ENCODE measurements at regions not wholly inside any gene's neighbourhood (a gene's known extent, or its start where the extent isn't known, plus 50 kb on each side); places are given as distances from the start of the nearest gene placed in this dataset.
"Not testable (repeated sequence)": the region's sequence is repeated elsewhere in the genome, so short reads cannot be mapped to it uniquely, and the experiment has no call there.

- no peak for DNase-seq (ENCODE audit: low read depth in 3 of 3)
Observed at GRCh38 chr4:110848787-110849186, 225.9 kb upstream of the PITX2 start.

GRCh38 chr4:110849461-110849860, 226.6 kb upstream of the PITX2 start:
- DNase-seq (ENCODE audit: low read depth in 3 of 3), result no peak

- no peak for DNase-seq (ENCODE audit: low read depth in 3 of 3)
Observed at GRCh38 chr4:110850461-110851442, 227.9 kb upstream of the PITX2 start.

GRCh38 chr4:110851989-110852388, 229.1 kb upstream of the PITX2 start:
- no peak for DNase-seq (ENCODE audit: low read depth in 3 of 3)

- DNase-seq (ENCODE audit: low read depth in 3 of 3), result no peak
Observed at GRCh38 chr4:110852793-110853192, 229.9 kb upstream of the PITX2 start.

- no peak for DNase-seq (ENCODE audit: low read depth in 3 of 3)
Observed at GRCh38 chr4:110853242-110853641, 230.4 kb upstream of the PITX2 start.

- no peak for DNase-seq (ENCODE audit: low read depth in 3 of 3)
Observed at GRCh38 chr4:110854021-110854678, 231.3 kb upstream of the PITX2 start.

- DNase-seq (ENCODE audit: low read depth in 3 of 3), result no peak
Observed at GRCh38 chr4:110860125-110860524, 237.2 kb upstream of the PITX2 start.

- no peak for DNase-seq (ENCODE audit: low read depth in 3 of 3)
Observed at GRCh38 chr4:110860901-110861300, 238.0 kb upstream of the PITX2 start.

GRCh38 chr4:110865611-110866259, 242.9 kb upstream of the PITX2 start:
- DNase-seq (ENCODE audit: low read depth in 3 of 3), result no peak

- DNase-seq (ENCODE audit: low read depth in 3 of 3), result no peak
Observed at GRCh38 chr4:110867251-110867960, 244.5 kb upstream of the PITX2 start.

GRCh38 chr4:110867981-110868720, 245.3 kb upstream of the PITX2 start:
- DNase-seq (ENCODE audit: low read depth in 3 of 3), result no peak

GRCh38 chr4:110869114-110869513, 246.2 kb upstream of the PITX2 start:
- no peak for DNase-seq (ENCODE audit: low read depth in 3 of 3)

- no peak for DNase-seq (ENCODE audit: low read depth in 3 of 3)
Observed at GRCh38 chr4:110869862-110870572, 247.1 kb upstream of the PITX2 start.

- not testable (repeated sequence) for DNase-seq (ENCODE audit: low read depth in 3 of 3)
Observed at GRCh38 chr4:110876214-110876613, 253.3 kb upstream of the PITX2 start.

GRCh38 chr4:110876866-110877265, 254.0 kb upstream of the PITX2 start:
- no peak for DNase-seq (ENCODE audit: low read depth in 3 of 3)

GRCh38 chr4:110877778-110878370, 255.0 kb upstream of the PITX2 start:
- no peak for DNase-seq (ENCODE audit: low read depth in 3 of 3)

- no peak for DNase-seq (ENCODE audit: low read depth in 3 of 3)
Observed at GRCh38 chr4:110878413-110878812, 255.5 kb upstream of the PITX2 start.

GRCh38 chr4:110878956-110879355, 256.1 kb upstream of the PITX2 start:
- DNase-seq (ENCODE audit: low read depth in 3 of 3), result no peak

GRCh38 chr4:110886270-110886669, 263.4 kb upstream of the PITX2 start:
- no peak for DNase-seq (ENCODE audit: low read depth in 3 of 3)

Measured in stimulated activated CD4-positive, alpha-beta T cell treated with anti-CD3 and anti-CD28 coated beads, TNF-alpha, amount 100 ng/mL, for 24 hours (primary cell).